Fibroblast of pulmonary artery (primary cell): ENCODE measurements at regions not wholly inside any gene's neighbourhood (a gene's known extent, or its start where the extent isn't known, plus 50 kb on each side); places are given as distances from the start of the nearest gene placed in this dataset.

Experiments used
- DNase-seq: peaks from one replicate; pipeline ENCODE4 v3.0.0-alpha.2; 2010; ENCODE audit warnings: low read depth
- H3K4me3 ChIP-seq: replicated peaks from 2 replicates; pipeline ENCODE4 v1.5.1; 2011; ENCODE audit warnings: low read depth, mild to moderate bottlenecking, control low read depth, low read length, moderate library complexity
- TF ChIP-seq, protein P1 (sequence below): IDR thresholded peaks from 2 replicates; pipeline ENCODE4 v1.5.1; 2011; ENCODE audit warnings: mild to moderate bottlenecking, control low read depth, low read length, inconsistent platforms; ENCODE audit errors: missing control alignments

DNA sequence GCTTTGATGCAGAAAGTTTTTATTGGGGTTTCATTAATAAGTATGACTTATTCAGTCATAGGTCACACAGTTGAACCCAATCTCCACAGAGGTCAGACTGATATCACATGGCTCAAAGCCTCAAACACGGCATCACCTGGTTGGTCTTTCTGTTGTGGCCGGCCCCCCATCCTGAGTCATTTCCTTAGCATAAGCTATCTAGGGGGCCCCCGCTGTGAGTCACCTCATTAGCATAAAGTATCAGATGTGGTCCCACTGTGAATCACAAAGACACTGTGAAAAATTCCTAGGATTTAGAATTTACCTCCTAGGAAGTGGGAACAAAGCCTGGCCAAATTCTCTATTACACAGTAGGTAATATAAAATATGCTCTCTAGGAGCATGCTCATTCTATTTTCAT lies 502.2 kb downstream of the PYDC2 start:
- TF ChIP-seq, protein P1, sequence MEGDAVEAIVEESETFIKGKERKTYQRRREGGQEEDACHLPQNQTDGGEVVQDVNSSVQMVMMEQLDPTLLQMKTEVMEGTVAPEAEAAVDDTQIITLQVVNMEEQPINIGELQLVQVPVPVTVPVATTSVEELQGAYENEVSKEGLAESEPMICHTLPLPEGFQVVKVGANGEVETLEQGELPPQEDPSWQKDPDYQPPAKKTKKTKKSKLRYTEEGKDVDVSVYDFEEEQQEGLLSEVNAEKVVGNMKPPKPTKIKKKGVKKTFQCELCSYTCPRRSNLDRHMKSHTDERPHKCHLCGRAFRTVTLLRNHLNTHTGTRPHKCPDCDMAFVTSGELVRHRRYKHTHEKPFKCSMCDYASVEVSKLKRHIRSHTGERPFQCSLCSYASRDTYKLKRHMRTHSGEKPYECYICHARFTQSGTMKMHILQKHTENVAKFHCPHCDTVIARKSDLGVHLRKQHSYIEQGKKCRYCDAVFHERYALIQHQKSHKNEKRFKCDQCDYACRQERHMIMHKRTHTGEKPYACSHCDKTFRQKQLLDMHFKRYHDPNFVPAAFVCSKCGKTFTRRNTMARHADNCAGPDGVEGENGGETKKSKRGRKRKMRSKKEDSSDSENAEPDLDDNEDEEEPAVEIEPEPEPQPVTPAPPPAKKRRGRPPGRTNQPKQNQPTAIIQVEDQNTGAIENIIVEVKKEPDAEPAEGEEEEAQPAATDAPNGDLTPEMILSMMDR: no peak
- DNase-seq: no peak
- no peak overlapping the region for H3K4me3 ChIP-seq

DNA sequence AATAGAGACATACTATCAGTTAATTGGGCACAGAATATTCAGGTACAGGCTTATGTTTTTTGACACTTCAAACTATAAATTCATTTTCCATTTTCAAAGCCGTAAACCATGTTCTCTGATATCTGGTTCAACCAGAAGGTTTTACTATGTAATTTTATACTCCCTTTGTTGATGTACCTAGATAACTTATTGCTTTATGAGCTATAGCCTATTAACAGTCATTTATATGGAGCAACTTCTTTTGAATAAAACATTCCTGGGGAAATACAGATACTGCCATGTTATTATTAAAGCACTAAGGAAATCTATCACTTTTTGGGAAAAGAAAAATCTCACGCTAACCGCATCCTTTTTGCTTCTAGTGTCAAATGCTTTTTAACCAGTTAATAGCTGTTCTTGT lies 505.6 kb downstream of the PYDC2 start:
- TF ChIP-seq, protein P1: no peak
- DNase-seq: no peak
- H3K4me3 ChIP-seq: no peak overlapping the region

DNA sequence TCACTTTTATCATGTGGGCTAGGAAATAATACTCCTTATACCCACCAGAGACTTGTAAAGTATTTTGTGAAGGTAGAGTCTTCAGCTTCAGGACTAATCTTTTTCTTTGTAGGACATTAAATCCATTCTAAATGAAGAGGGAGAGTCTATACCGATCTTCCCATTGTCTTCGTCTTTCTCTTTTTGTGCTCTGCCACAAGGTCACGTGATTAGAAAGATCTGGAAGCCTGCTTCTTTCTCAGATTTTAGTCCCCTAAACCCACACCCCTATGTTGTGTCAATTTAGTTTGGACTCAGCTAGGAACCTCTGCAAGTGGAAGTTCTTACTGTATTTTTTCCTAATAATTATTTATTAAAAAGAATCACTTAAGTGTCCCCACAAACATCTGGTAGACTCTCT lies 507.3 kb downstream of the PYDC2 start:
- H3K4me3 ChIP-seq: no peak overlapping the region
- no peak for DNase-seq
- TF ChIP-seq, protein P1: no peak

DNA sequence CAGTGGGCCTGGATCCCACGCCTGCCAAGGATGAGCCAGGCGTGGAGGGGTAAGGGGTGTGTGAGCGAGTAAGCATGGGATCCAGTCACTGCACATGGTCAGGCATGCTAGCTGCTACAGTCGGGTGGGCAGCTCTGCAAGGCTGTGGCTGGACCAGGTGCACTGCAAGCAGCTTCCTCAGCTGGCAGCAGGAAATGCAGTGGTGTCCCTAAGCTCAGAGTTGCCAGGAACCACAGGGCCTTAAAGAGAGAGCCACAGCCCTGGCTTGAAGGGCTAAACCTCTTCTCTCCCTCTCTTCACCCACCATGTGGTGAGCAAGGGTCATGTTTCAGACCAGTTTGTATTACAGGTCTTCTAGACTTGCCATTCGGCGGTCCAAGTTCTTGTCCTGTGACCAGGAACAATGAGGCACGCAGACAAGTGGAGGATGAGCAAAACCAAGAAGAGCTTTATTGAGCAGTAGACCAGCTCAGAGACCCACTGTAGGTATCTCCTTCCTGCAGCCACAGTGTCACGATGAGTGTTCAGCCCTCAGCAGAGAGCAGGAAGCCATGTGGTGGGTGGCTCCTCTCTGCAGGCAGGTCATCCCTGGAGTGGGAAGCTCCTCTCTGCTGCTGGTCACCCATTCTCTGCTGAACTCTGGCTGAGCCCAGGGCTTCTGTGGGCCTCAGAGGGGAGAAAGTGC lies 511.9 kb downstream of the PYDC2 start:
- TF ChIP-seq, protein P1: no peak
- no peak for DNase-seq
- no peak overlapping the region for H3K4me3 ChIP-seq

DNA sequence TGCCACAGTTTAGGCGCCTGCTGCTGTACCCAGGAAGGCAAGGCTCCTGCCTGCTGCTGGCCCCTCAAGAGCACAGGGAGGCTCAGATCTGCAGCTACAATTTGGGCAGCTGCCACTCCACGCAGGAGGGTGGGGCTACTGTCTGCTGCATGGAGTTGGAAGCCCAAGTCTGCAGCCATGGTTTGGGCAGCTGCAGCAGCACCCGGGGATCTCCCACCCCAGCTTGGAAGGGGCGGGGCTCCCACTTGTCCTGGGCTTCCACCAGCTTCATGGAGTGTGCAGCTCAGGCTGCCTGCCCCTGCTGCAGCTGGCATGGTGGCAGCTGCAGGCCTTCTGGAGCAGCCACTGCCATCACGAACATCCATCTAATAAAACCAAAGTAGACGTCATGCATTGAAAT lies 512.9 kb downstream of the PYDC2 start:
- TF ChIP-seq, protein P1: no peak
- no peak for DNase-seq
- no peak overlapping the region for H3K4me3 ChIP-seq

DNA sequence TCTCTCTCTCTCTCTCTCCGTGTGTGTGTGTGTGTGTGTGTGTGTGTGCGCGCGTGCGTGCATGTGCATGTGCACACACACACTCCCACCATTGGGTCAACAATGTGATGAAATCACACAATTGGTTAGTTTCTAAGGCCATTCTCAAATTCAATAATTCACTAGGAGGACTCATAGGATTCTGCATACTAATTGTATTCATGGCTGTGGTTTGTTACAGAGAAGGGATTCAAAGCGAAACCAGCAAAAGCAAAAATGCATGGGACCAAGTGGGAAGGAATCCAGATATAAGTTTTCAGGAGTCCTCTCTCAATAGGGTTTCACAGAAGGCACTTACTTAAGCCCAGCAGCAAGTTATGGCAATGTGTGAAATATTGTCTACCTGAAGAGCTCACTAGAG lies 515.0 kb downstream of the PYDC2 start:
- TF ChIP-seq, protein P1: no peak
- DNase-seq: no peak
- H3K4me3 ChIP-seq: no peak overlapping the region

DNA sequence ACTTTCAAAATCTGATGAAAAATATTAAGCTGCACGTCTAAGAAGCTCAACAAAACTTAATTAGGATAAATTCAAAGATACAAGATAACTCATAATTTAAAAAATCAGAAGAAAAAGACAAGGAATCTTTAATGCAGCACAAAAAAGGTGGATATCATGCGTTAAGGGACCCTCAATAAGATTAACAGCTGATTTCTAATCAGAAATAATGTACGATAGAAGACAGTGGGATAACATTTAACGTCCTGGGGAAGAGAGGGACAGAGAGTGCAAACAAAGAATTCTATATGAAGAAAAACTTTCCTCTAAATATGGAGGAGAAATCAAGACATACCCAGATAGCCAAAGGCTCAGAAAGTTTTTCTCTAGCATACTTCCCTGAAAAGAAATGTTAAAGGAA lies 519.5 kb downstream of the PYDC2 start:
- TF ChIP-seq, protein P1: no peak
- DNase-seq: no peak
- H3K4me3 ChIP-seq: no peak overlapping the region
